Uterus (tissue), 3 donors: ENCODE measurements at regions not wholly inside any gene's neighbourhood (a gene's known extent, or its start where the extent isn't known, plus 50 kb on each side); places are given as distances from the start of the nearest gene placed in this dataset.

Experiments
- DNase-seq, 2 donors: peaks; one replicate each; pipeline ENCODE4 v3.0.0-alpha.2; 2019 to 2020
- H3K27ac ChIP-seq, 2 donors: fragments of 200-600 bp; sonication (generic); 1 replicate in 1 of 2; 2 replicates in 1 of 2; pipeline ENCODE4 v1.5.1; 2016 to 2018
- H3K27me3 ChIP-seq, 2 donors: fragments of 200-600 bp; sonication (generic); one replicate each; pipeline ENCODE4 v1.5.1; 2018 to 2019; ENCODE audit warnings: control low read depth in 1 of 2
- H3K36me3 ChIP-seq, 2 donors: fragments of 200-600 bp; sonication (generic); one replicate each; pipeline ENCODE4 v1.5.1; 2019; ENCODE audit warnings: control low read depth in 1 of 2
- H3K4me1 ChIP-seq, 2 donors: fragments of 200-600 bp; sonication (generic); one replicate each; pipeline ENCODE4 v1.5.1; 2018 to 2019; ENCODE audit warnings: control low read depth in 1 of 2
- H3K4me3 ChIP-seq, 2 donors: fragments of 200-600 bp; sonication (generic); 1 replicate in 1 of 2; 2 replicates in 1 of 2; pipeline ENCODE4 v1.5.1; 2018 to 2019; ENCODE audit warnings: mild to moderate bottlenecking in 1 of 2
- H3K9me3 ChIP-seq, 2 donors: fragments of 200-600 bp; sonication (generic); one replicate each; pipeline ENCODE4 v1.5.1; 2019; ENCODE audit warnings: control low read depth in 1 of 2
- POLR2A ChIP-seq, 2 donors: fragments of 450-650 bp; IDR thresholded peaks; one replicate each; pipeline ENCODE4 v1.6.1; 2016; ENCODE audit warnings: antibody characterized with exemption in 2 of 2, mild to moderate bottlenecking in 1 of 2, moderate library complexity in 1 of 2
- intact Hi-C: fragments of 100-400 bp; cut with DNase I; formaldehyde crosslinking; loops from one replicate; pipeline ENCODE4 v1.15.1; 2023; ENCODE audit warnings: low total_unique reads
- TF ChIP-seq, protein P1 (sequence below), 4 experiments: fragments of 200-600 bp in 2 of 4; fragments of 450-650 bp in 2 of 4; sonication (generic) in 2 of 4; IDR thresholded peaks; one replicate each; pipeline ENCODE4 v1.5.1; 2016 to 2019; ENCODE audit warnings: antibody characterized with exemption in 4 of 4, mild to moderate bottlenecking in 2 of 4, moderate library complexity in 1 of 4
- donor health status: DM: yes; HTN: yes; CAD: no.

- no peak overlapping the region for H3K27ac ChIP-seq
- no peak overlapping the region for H3K4me3 ChIP-seq
- H3K27me3 ChIP-seq, result no peaks in the 10 kb centered on the region
- no peak for DNase-seq
- no peaks in the 10 kb centered on the region for H3K36me3 ChIP-seq
- H3K4me1 ChIP-seq, result peaks cover 0 to 4% of the 10 kb centered on the region in 2 donors
- TF ChIP-seq, protein P1, sequence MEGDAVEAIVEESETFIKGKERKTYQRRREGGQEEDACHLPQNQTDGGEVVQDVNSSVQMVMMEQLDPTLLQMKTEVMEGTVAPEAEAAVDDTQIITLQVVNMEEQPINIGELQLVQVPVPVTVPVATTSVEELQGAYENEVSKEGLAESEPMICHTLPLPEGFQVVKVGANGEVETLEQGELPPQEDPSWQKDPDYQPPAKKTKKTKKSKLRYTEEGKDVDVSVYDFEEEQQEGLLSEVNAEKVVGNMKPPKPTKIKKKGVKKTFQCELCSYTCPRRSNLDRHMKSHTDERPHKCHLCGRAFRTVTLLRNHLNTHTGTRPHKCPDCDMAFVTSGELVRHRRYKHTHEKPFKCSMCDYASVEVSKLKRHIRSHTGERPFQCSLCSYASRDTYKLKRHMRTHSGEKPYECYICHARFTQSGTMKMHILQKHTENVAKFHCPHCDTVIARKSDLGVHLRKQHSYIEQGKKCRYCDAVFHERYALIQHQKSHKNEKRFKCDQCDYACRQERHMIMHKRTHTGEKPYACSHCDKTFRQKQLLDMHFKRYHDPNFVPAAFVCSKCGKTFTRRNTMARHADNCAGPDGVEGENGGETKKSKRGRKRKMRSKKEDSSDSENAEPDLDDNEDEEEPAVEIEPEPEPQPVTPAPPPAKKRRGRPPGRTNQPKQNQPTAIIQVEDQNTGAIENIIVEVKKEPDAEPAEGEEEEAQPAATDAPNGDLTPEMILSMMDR (IDR thresholded peaks at IDR 0.05), result no peak
- no peak for TF ChIP-seq POLR2A (IDR thresholded peaks at IDR 0.05)
- H3K9me3 ChIP-seq, result no peaks in the 10 kb centered on the region
- intact Hi-C loops, result no loop called here
Observed at GRCh38 chr5:91264311-91265051, 118.6 kb downstream of the ARRDC3 start.

DNA sequence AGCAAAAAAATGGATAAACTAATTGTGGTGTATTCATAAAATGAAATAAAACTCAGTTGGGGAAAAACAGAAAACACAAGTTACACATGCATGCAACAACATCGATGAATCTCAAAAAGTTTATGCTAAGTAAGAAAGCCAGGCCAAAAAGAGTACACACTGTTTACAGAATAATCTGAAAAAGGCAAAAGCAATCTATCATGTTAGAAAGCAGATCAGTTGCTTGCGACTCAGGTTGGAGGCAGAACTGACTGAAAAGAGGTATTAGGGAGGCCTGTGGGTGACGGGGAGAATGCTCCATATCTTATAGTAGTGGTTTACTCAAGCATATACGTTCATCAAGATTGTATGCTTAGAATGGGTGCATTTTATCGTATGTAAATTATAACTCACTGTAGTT, 119.2 kb downstream of the ARRDC3 start:
- TF ChIP-seq POLR2A (IDR thresholded peaks at IDR 0.05), result no peak
- TF ChIP-seq, protein P1 (IDR thresholded peaks at IDR 0.05), result no peak

DNA sequence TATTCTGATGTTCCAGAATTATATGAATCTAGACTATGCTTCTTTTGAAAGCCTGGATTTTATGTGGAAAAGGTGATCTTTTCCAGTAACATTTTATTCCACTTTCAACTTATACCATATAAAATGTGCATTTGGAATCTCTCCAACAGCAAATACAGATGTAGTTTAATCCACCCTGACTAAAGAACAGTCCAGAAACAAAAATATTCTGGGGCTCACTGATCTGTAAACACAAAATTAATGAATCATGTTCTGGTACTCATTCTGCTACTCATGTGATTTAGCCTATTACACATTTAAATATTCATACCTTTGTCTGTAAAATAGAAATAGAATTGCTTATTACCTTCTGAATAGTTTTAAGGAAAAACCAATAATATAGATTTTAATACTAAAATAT, 125.8 kb downstream of the ARRDC3 start:
- H3K9me3 ChIP-seq, result no peaks in the 10 kb centered on the region
- no peaks in the 10 kb centered on the region for H3K4me1 ChIP-seq
- DNase-seq, result no peak
- no peak overlapping the region for H3K4me3 ChIP-seq
- intact Hi-C loops, result no loop called here
- no peak overlapping the region for H3K27ac ChIP-seq
- H3K27me3 ChIP-seq, result no peaks in the 10 kb centered on the region
- TF ChIP-seq, protein P1 (IDR thresholded peaks at IDR 0.05), result no peak
- no peak for TF ChIP-seq POLR2A (IDR thresholded peaks at IDR 0.05)
- no peaks in the 10 kb centered on the region for H3K36me3 ChIP-seq

More for the DNA sequence above, 119.2 kb downstream of the ARRDC3 start:
- no peak overlapping the region for H3K27ac ChIP-seq
- H3K27me3 ChIP-seq, result no peaks in the 10 kb centered on the region
- no peaks in the 10 kb centered on the region for H3K9me3 ChIP-seq
- peaks cover 0 to 4% of the 10 kb centered on the region in 2 donors for H3K4me1 ChIP-seq
- no peak for DNase-seq
- intact Hi-C loops, result no loop called here
- no peak overlapping the region for H3K4me3 ChIP-seq
- no peaks in the 10 kb centered on the region for H3K36me3 ChIP-seq

- Histone ChIP-seq H3K36me3 (no peaks in the 10 kb centered on the region), H3K9me3 (no peaks in the 10 kb centered on the region), H3K27me3 (no peaks in the 10 kb centered on the region), H3K4me1 (no peaks in the 10 kb centered on the region), H3K4me3 (no peak overlapping the region), H3K27ac (no peak overlapping the region)
- no peak for DNase-seq
- intact Hi-C loops, result no loop called here
- no peak for TF ChIP-seq POLR2A (IDR thresholded peaks at IDR 0.05)
- TF ChIP-seq, protein P1 (IDR thresholded peaks at IDR 0.05), result no peak
Observed at GRCh38 chr5:91256142-91256524, 127.0 kb downstream of the ARRDC3 start.

GRCh38 chr5:91255396-91256141, 127.5 kb downstream of the ARRDC3 start:
- Histone ChIP-seq H3K36me3 (no peaks in the 10 kb centered on the region), H3K27ac (no peak overlapping the region), H3K4me1 (no peaks in the 10 kb centered on the region), H3K27me3 (no peaks in the 10 kb centered on the region), H3K9me3 (no peaks in the 10 kb centered on the region), H3K4me3 (no peak overlapping the region)
- no peak for DNase-seq
- intact Hi-C loops, result no loop called here
- TF ChIP-seq, protein P1 (IDR thresholded peaks at IDR 0.05), result no peak
- no peak for TF ChIP-seq POLR2A (IDR thresholded peaks at IDR 0.05)
